OCI-LY3 (cell line): ENCODE measurements at regions not wholly inside any gene's neighbourhood (a gene's known extent, or its start where the extent isn't known, plus 50 kb on each side); places are given as distances from the start of the nearest gene placed in this dataset.

Experiments
- CTCF ChIP-seq: fragments of 200-600, 300-600 bp; sonication (generic); IDR thresholded peaks from 2 replicates; pipeline ENCODE4 v1.5.1; 2014; ENCODE audit warnings: antibody characterized with exemption, low read length, low read depth
- EZH2phosphoT487 ChIP-seq: fragments of 200-600 bp; shearing (Covaris generic); IDR thresholded peaks from 2 replicates; pipeline ENCODE4 v1.6.1; 2018; ENCODE audit warnings: antibody characterized with exemption, mixed run types, low read depth

GRCh38 chr3:187450431-187451190 is 82.4 kb downstream of the RTP4 start:
- TF ChIP-seq CTCF (no peak), EZH2phosphoT487 (no peak)
